ENCODE measurements at regions not wholly inside any gene's neighbourhood (a gene's known extent, or its start where the extent isn't known, plus 50 kb on each side); places are given as distances from the start of the nearest gene placed in this dataset.

DNA sequence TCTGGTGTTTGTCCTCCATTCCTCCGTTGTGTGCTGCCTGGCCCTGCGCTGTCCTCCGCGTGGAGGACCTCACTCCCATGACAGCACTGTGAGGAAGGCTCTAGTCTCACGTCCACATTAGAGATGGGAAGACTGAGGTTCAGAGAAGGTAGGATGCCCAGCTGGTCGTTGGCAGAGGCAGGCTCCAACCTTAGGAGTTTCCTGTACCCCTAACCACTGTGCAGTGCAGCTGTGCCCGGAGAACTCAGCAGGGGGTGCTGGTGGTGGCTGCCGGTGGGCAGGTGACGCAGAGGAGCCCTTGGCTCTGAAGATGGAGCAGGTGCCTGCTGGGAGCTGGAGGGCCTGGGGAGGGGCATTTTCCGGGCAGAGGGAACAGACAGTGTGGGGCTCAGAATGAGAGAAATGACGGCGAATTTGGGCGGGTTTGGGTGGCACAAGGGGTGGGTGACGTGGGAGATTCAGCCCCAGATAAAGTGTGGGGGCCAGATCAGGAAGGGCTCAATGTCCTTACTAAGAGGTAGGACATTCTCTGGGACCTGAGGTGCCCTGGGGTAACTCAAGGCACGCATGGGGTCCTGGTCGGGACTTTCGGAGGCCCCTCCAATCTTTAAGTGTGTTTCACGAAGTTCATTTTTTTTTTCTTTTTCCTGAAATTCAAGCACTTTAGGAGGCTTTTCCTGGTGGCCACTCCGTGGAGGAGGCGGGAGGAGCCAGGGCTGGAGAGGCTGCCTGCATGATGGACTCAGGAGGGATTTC is 535.0 kb downstream of the TBC1D22A start:
- Mint-ChIP-seq H3K9me3 (peaks cover 38% of the 10 kb centered on the region), H3K27ac (no peak overlapping the region), H3K27me3 (ENCODE audit: low read depth) (peaks cover 35% of the 10 kb centered on the region), H3K36me3 (ENCODE audit: low read depth) (no peaks in the 10 kb centered on the region), H3K4me1 (no peaks in the 10 kb centered on the region), H3K4me3 (no peak overlapping the region)
- TF ChIP-seq, protein P1, sequence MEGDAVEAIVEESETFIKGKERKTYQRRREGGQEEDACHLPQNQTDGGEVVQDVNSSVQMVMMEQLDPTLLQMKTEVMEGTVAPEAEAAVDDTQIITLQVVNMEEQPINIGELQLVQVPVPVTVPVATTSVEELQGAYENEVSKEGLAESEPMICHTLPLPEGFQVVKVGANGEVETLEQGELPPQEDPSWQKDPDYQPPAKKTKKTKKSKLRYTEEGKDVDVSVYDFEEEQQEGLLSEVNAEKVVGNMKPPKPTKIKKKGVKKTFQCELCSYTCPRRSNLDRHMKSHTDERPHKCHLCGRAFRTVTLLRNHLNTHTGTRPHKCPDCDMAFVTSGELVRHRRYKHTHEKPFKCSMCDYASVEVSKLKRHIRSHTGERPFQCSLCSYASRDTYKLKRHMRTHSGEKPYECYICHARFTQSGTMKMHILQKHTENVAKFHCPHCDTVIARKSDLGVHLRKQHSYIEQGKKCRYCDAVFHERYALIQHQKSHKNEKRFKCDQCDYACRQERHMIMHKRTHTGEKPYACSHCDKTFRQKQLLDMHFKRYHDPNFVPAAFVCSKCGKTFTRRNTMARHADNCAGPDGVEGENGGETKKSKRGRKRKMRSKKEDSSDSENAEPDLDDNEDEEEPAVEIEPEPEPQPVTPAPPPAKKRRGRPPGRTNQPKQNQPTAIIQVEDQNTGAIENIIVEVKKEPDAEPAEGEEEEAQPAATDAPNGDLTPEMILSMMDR (IDR thresholded peaks at IDR 0.05; ENCODE audit: unreplicated experiment in 3 of 3), result no peak

DNA sequence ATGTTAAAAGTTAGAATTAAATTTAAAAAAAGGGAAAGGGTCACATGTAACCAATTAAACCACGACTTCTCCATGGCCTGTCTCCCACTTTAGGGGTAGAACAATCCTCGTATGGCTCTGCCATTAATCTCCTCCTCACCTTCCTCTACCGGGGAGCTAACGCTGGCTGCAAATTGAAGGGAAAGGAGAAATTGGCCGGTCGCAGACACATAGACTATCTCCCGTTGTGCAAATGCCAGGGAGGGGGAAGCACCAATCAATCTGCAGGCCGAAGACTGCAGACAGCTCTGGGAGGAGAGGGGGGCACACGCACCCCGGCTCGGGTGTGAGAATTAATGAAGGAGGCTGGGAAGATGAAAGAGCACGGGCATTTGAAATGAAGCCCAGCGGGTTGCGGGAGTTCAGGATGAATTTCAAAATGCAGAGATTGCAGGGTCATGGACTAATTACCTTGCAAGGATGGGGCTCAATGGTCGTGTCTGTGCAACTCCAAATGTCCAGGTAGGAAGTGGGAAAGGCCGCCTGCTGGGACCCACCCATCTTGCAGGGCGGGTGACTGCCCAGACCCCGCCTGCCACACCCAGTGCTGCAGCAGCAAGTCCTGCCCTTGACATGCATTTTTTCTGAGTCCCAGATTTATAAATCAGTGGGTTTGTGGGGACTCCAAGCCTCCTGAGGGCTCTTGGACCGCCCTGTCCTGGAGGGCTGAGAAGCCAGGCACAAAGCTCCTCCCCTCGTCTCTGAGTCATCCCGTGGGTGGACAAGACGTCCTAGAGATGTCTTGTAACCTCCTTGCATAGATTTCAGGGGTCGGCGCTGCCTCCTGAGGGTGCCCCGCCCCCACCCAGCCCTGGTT is 534.2 kb downstream of the TBC1D22A start:
- Mint-ChIP-seq H3K27ac (no peak overlapping the region), H3K36me3 (ENCODE audit: low read depth) (no peaks in the 10 kb centered on the region), H3K4me1 (no peaks in the 10 kb centered on the region), H3K27me3 (ENCODE audit: low read depth) (peaks cover 38% of the 10 kb centered on the region), H3K9me3 (peaks cover 39% of the 10 kb centered on the region), H3K4me3 (no peak overlapping the region)
- TF ChIP-seq, protein P1 (IDR thresholded peaks at IDR 0.05; ENCODE audit: unreplicated experiment in 3 of 3), result no peak

DNA sequence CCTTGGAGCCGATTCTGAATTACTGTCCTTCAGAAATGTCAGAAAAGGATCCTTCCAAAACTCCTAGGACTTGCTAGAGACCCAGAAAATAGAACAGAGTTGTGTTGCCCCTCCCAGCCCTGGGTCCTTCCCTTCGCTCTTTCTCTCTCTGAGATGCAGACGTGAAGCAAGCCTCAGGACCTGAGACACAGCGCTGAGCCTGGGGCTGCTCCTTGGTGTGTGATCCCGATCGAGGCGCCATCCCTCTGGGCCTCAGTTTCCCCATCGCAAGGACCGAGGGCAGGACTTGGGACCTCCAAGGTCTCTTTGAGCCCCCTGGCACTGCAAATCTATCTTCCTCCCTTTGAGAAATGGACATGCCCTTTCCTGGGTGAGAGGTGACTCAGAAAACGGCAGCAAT is 533.5 kb downstream of the TBC1D22A start:
- Mint-ChIP-seq H3K9me3 (peaks cover 38% of the 10 kb centered on the region), H3K27ac (no peak overlapping the region), H3K36me3 (ENCODE audit: low read depth) (no peaks in the 10 kb centered on the region), H3K27me3 (ENCODE audit: low read depth) (peaks cover 43% of the 10 kb centered on the region), H3K4me1 (no peaks in the 10 kb centered on the region), H3K4me3 (no peak overlapping the region)
- TF ChIP-seq, protein P1 (IDR thresholded peaks at IDR 0.05; ENCODE audit: unreplicated experiment in 3 of 3), result no peak

DNA sequence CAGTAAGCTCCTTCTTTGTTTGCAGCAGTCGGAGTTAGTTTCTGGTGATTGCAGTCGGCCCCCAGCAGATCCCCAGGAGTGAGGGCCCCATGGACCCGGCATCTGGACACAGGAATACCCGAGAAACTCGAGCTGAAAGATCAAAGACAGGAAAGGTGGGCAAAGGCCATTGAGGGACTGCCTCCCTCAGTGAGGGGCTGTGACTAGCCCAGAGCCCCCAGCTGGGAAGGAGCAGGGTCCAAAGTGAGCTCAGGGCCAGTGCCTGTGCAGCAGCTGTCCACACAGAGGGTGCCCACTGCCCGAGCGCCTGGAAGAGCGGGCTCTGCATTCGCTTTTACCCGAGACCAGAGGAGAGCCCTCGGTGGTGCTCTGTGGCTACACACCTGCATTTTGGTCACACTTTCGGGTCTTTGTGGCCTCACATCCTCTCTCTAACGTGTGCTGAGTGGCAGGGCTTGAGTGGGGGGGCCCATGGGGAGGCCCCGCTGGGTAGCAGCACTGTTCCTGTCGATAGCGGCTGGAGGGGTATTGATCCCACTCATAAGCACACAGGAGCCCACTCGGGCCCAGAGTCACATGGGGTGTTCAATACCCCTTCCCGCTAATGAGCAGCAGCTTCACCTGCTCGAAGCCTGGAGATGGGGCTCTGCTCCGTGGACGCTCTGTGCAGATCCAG is 532.9 kb downstream of the TBC1D22A start:
- Mint-ChIP-seq H3K4me1 (no peaks in the 10 kb centered on the region), H3K9me3 (peaks cover 39% of the 10 kb centered on the region), H3K27ac (no peak overlapping the region), H3K36me3 (ENCODE audit: low read depth) (no peaks in the 10 kb centered on the region), H3K4me3 (no peak overlapping the region), H3K27me3 (ENCODE audit: low read depth) (peaks cover 44% of the 10 kb centered on the region)
- TF ChIP-seq, protein P1 (IDR thresholded peaks at IDR 0.05; ENCODE audit: unreplicated experiment in 3 of 3), result no peak

DNA sequence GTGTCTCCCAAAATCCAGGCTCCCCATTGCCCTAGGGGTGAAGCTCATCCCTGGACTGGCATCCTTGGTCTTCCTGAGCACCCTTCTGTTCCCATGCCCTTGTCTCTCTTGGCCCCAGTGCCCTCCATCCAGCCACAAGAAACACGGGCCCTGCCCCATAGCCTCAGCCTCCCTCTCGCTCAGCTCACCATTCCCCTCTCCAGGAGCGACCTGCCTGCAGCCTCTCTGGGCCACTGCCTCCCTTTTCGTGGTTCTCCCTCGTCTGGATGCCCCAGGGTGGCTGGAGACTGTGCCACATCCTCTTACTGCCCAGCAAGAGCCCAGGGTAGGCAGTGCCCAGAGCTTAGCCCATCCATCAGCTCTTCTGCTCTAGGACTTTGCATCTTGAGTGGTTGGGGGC is 532.1 kb downstream of the TBC1D22A start:
- TF ChIP-seq, protein P1 (IDR thresholded peaks at IDR 0.05; ENCODE audit: unreplicated experiment in 3 of 3), result no peak
- Mint-ChIP-seq H3K4me1 (no peaks in the 10 kb centered on the region), H3K27ac (no peak overlapping the region), H3K36me3 (ENCODE audit: low read depth) (no peaks in the 10 kb centered on the region), H3K27me3 (ENCODE audit: low read depth) (peaks cover 48% of the 10 kb centered on the region), H3K4me3 (no peak overlapping the region), H3K9me3 (peaks cover 42% of the 10 kb centered on the region)

Measured in nephron (organoid).